Coronary artery (tissue), 2 donors: ENCODE measurements at regions not wholly inside any gene's neighbourhood (a gene's known extent, or its start where the extent isn't known, plus 50 kb on each side); places are given as distances from the start of the nearest gene placed in this dataset.

Source experiments
- DNase-seq: peaks from one replicate; pipeline ENCODE4 v3.0.0-alpha.2; 2017; ENCODE audit warnings: low spot score
- H3K27ac ChIP-seq, 2 donors: fragments of 200-600 bp; sonication (generic); one replicate each; pipeline ENCODE4 v1.5.1; 2016 to 2019
- H3K4me3 ChIP-seq: fragments of 200-600 bp; sonication (generic); 2 replicates; pipeline ENCODE4 v1.5.1; 2016; ENCODE audit warnings: mild to moderate bottlenecking, moderate library complexity
- CTCF ChIP-seq: fragments of 200-600 bp; sonication (generic); IDR thresholded peaks from one replicate; pipeline ENCODE4 v1.5.1; 2019; ENCODE audit warnings: antibody characterized with exemption

- H3K27ac ChIP-seq, result no peak overlapping the region
- H3K4me3 ChIP-seq, result no peak overlapping the region
- DNase-seq, result no peak
- no peak for TF ChIP-seq CTCF
These were observed 521.6 kb upstream of the SLIT2 start for GRCh38 chr4:19729886-19730651.

- TF ChIP-seq CTCF, result no peak
- Histone ChIP-seq H3K4me3 (no peak overlapping the region), H3K27ac (no peak overlapping the region)
- no peak for DNase-seq
These were observed 522.9 kb upstream of the SLIT2 start for GRCh38 chr4:19728773-19729172.

- no peak for DNase-seq
- H3K27ac ChIP-seq, result no peak overlapping the region
- no peak for TF ChIP-seq CTCF
- no peak overlapping the region for H3K4me3 ChIP-seq
These were observed 524.6 kb upstream of the SLIT2 start for GRCh38 chr4:19727141-19727540.

GRCh38 chr4:19725130-19725529, 526.6 kb upstream of the SLIT2 start:
- Histone ChIP-seq H3K4me3 (no peak overlapping the region), H3K27ac (no peak overlapping the region)
- no peak for TF ChIP-seq CTCF
- no peak for DNase-seq

- no peak for DNase-seq
- no peak for TF ChIP-seq CTCF
- no peak overlapping the region for H3K4me3 ChIP-seq
- H3K27ac ChIP-seq, result no peak overlapping the region
These were observed 529.3 kb upstream of the SLIT2 start for GRCh38 chr4:19722404-19722803.

- no peak for DNase-seq
- H3K27ac ChIP-seq, result no peak overlapping the region
- no peak overlapping the region for H3K4me3 ChIP-seq
- no peak for TF ChIP-seq CTCF
These were observed 530.1 kb upstream of the SLIT2 start for GRCh38 chr4:19721587-19721986.

- no peak for TF ChIP-seq CTCF
- H3K4me3 ChIP-seq, result no peak overlapping the region
- no peak for DNase-seq
- H3K27ac ChIP-seq, result no peak overlapping the region
These were observed 531.1 kb upstream of the SLIT2 start for GRCh38 chr4:19720610-19721009.
